Heart left ventricle (tissue), 16 donors: ENCODE measurements at regions not wholly inside any gene's neighbourhood (a gene's known extent, or its start where the extent isn't known, plus 50 kb on each side); places are given as distances from the start of the nearest gene placed in this dataset.

Experiments
- ATAC-seq, 4 donors: fragments of 200-7000 bp; cut with Tn5 transposase; one replicate each; pipeline ENCODE4 v1.9.1; 2020 to 2022; ENCODE audit warnings: moderate library complexity in 4 of 4, mild to moderate bottlenecking in 3 of 4, moderate number of reproducible peaks in 1 of 4
- DNase-seq, 5 donors: peaks; one replicate each; pipeline ENCODE4 v3.0.0-alpha.2; 2020
- H3K27ac ChIP-seq, 12 donors: fragments of 200-600 bp; sonication (generic) in 4 of 12; one replicate each; pipeline versions ENCODE4 v1.5.0 to v1.8.0; 2016 to 2022; ENCODE audit warnings: mild to moderate bottlenecking in 2 of 12
- H3K27me3 ChIP-seq, 9 donors: fragments of 200-600 bp; sonication (generic) in 2 of 9; one replicate each; pipeline versions ENCODE4 v1.5.1 to v1.8.0; 2016 to 2022; ENCODE audit warnings: mild to moderate bottlenecking in 3 of 9
- H3K36me3 ChIP-seq, 9 donors: fragments of 200-600 bp; sonication (generic) in 2 of 9; one replicate each; pipeline versions ENCODE4 v1.5.0 to v1.8.0; 2018 to 2022; ENCODE audit warnings: mild to moderate bottlenecking in 2 of 9
- H3K4me1 ChIP-seq, 12 donors: fragments of 200-600 bp; sonication (generic) in 4 of 12; one replicate each; pipeline versions ENCODE4 v1.5.0 to v1.8.0; 2016 to 2022; ENCODE audit warnings: mild to moderate bottlenecking in 3 of 12
- H3K4me3 ChIP-seq, 12 donors: fragments of 200-600 bp; sonication (generic) in 4 of 12; one replicate each; pipeline versions ENCODE4 v1.5.0 to v1.8.0; 2017 to 2022; ENCODE audit warnings: mild to moderate bottlenecking in 9 of 12, moderate library complexity in 4 of 12
- H3K9me3 ChIP-seq, 12 donors: fragments of 200-600 bp; sonication (generic) in 4 of 12; one replicate each; pipeline versions ENCODE4 v1.5.0 to v1.8.0; 2016 to 2022; ENCODE audit warnings: mild to moderate bottlenecking in 1 of 12
- CTCF ChIP-seq, 12 donors: fragments of 200-600 bp; sonication (generic) in 4 of 12; IDR thresholded peaks; one replicate each; pipeline versions ENCODE4 v1.5.0 to v1.8.0; 2018 to 2022; ENCODE audit warnings: antibody characterized with exemption in 12 of 12, mild to moderate bottlenecking in 5 of 12
- POLR2A ChIP-seq, 2 donors: fragments of 450-650 bp; IDR thresholded peaks; one replicate each; pipeline ENCODE4 v1.6.1; 2017; ENCODE audit warnings: antibody characterized with exemption in 2 of 2, mild to moderate bottlenecking in 2 of 2, moderate library complexity in 2 of 2
- WGBS, 4 donors: extraction: QIAGEN DNeasy Blood & Tissue Kit in 2 of 4; methylation state at CpG; one replicate each; pipeline versions ENCODE4 v1.1.5 to v1.1.7; 2013 to 2018; 5-methylcytosine and 5-hydroxymethylcytosine counted together
- intact Hi-C, 10 donors: fragments of 100-400 bp; cut with DNase I; formaldehyde crosslinking; loops; one replicate each; pipeline versions ENCODE4 v1.11.1 to v1.14.2; 2022
- donor health status: ischemic (EF 13 %, LVEDD 7.1; RV severe dilation, severe dysfunction).
- donor health status: healthy with polysubstance abuse.
- donor health status: DM: no; HTN: yes; CAD: no.
- donor health status: DM: no; HTN: no; CAD: no.
- donor health status: ischemic (EF 25% LVEDD 6.9; RV normal size, moderate dysfunction).
- donor health status: ischemic (EF 25% LVEDD 5.7; RV mildly dilated, moderate dysfunction).
- donor health status: healthy.
- donor health status: DM: yes; HTN: yes; CAD: no.
- donor health status: ischemic (EF 35%, LVEDD 5.7; RV mildly dilated, moderate dysfunction).
- donor health status: nonischemic (EF 11% LVEDD 7.7; RV severe dilation, severe dysfunction).
- donor health status: DM: yes; HTN: yes; CAD: no.
- donor health status: PGD.
- donor health status: ischemic (EF 29% LVEDD 5.4; RV normal size, mild dysfunction).
- donor health status: nonischemic (EF 23%, LVEDD 6.1; RV moderate dilation, normal function).

- TF ChIP-seq POLR2A (IDR thresholded peaks at IDR 0.05) (no peak), CTCF (IDR thresholded peaks at IDR 0.05) (no peak)
- DNase-seq (peak in 4 of 5 donors; percentile 38 to 63 (median 54)), ATAC-seq (peak; percentile 64 to 93 (median 88))
Measured at GRCh38 chr2:224101820-224102630, 62.9 kb upstream of the SERPINE2 start.

GRCh38 chr2:224099861-224100643 is 61.0 kb upstream of the SERPINE2 start:
- H3K9me3 ChIP-seq: no peaks in the 10 kb centered on the region
- no peaks in the 10 kb centered on the region for H3K27me3 ChIP-seq
- no peak for ATAC-seq
- no peak overlapping the region for H3K4me3 ChIP-seq
- peaks cover 0 to 45% (median 9%) of the 10 kb centered on the region in 12 donors for H3K4me1 ChIP-seq
- no peak for TF ChIP-seq POLR2A (IDR thresholded peaks at IDR 0.05)
- TF ChIP-seq CTCF (IDR thresholded peaks at IDR 0.05): no peak
- intact Hi-C loops: no loop called here
- DNase-seq: no peak
- H3K27ac ChIP-seq: peak overlapping the region in 6 of 12 donors; percentile 15 to 39 (median 28)
- WGBS, 4 donors: 71 to 82% (median 76%) methylated on average over 4 of the region's 4 CpGs
- H3K36me3 ChIP-seq: no peaks in the 10 kb centered on the region

More at GRCh38 chr2:224101820-224102630, 62.9 kb upstream of the SERPINE2 start:
- intact Hi-C loops: no loop called here
- Histone ChIP-seq H3K36me3 (no peaks in the 10 kb centered on the region), H3K27me3 (no peaks in the 10 kb centered on the region), H3K4me1 (peaks cover 0 to 45% (median 9%) of the 10 kb centered on the region in 12 donors), H3K4me3 (no peak overlapping the region), H3K9me3 (no peaks in the 10 kb centered on the region), H3K27ac (peak overlapping the region; percentile 45 to 84 (median 60))
- 41 to 59% (median 49%) methylated on average over 4 of the region's 4 CpGs for WGBS, 4 donors

- no peaks in the 10 kb centered on the region for H3K36me3 ChIP-seq
- H3K27me3 ChIP-seq: no peaks in the 10 kb centered on the region
- peaks cover 0 to 45% (median 9%) of the 10 kb centered on the region in 12 donors for H3K4me1 ChIP-seq
- H3K4me3 ChIP-seq: peak overlapping the region in 5 of 12 donors; percentile 1 to 24 (median 4)
- DNase-seq: peak; percentile 58 to 77 (median 68)
- TF ChIP-seq CTCF (IDR thresholded peaks at IDR 0.05) (no peak), POLR2A (IDR thresholded peaks at IDR 0.05) (no peak)
- intact Hi-C loops: no loop called here
- H3K9me3 ChIP-seq: no peaks in the 10 kb centered on the region
- ATAC-seq: peak in 2 of 4 donors; percentile 29 to 32
- 50 to 64% (median 60%) methylated on average over 16 of the region's 16 CpGs for whole genome bisulfite sequencing, 4 donors
- H3K27ac ChIP-seq: peak overlapping the region in 9 of 12 donors; percentile 4 to 43 (median 25)
Measured at GRCh38 chr2:224098481-224099230, 59.6 kb upstream of the SERPINE2 start.
